Epithelial cell of prostate (primary cell): ENCODE measurements at regions not wholly inside any gene's neighbourhood (a gene's known extent, or its start where the extent isn't known, plus 50 kb on each side); places are given as distances from the start of the nearest gene placed in this dataset.
A peak's percentile ranks its signal among the peaks of the same experiment; 100 is the strongest.

ENCODE experiments used
- DNase-seq: peaks from one replicate; pipeline ENCODE4 v3.0.0-alpha.2; 2011; ENCODE audit warnings: low read depth, low spot score
- H3K27ac ChIP-seq: fragments of 450-650 bp; 2 replicates; pipeline ENCODE4 v1.5.1; 2017; ENCODE audit warnings: mild to moderate bottlenecking

GRCh38 chr4:24637173-24637572 lies 52.8 kb upstream of the DHX15 start:
- DNase-seq: no peak
- no peak overlapping the region for H3K27ac ChIP-seq

GRCh38 chr4:24638396-24638875 lies 54.1 kb upstream of the DHX15 start:
- no peak overlapping the region for H3K27ac ChIP-seq

GRCh38 chr4:24639714-24640113 lies 55.4 kb upstream of the DHX15 start:
- no peak for DNase-seq
- no peak overlapping the region for H3K27ac ChIP-seq

More at GRCh38 chr4:24638396-24638875, 54.1 kb upstream of the DHX15 start:
- no peak for DNase-seq

GRCh38 chr4:24640366-24640765 lies 56.0 kb upstream of the DHX15 start:
- H3K27ac ChIP-seq: no peak overlapping the region

GRCh38 chr4:24642981-24643547 lies 58.7 kb upstream of the DHX15 start:
- no peak overlapping the region for H3K27ac ChIP-seq
- DNase-seq: no peak

More at GRCh38 chr4:24640366-24640765, 56.0 kb upstream of the DHX15 start:
- no peak for DNase-seq

- no peak for DNase-seq
- H3K27ac ChIP-seq: no peak overlapping the region
Measured at GRCh38 chr4:24643774-24644520, 59.6 kb upstream of the DHX15 start.

GRCh38 chr4:24644983-24645764 lies 60.8 kb upstream of the DHX15 start:
- no peak for DNase-seq
- no peak overlapping the region for H3K27ac ChIP-seq

GRCh38 chr4:24645765-24646550 lies 61.6 kb upstream of the DHX15 start:
- no peak for DNase-seq

GRCh38 chr4:24646798-24647460 lies 62.6 kb upstream of the DHX15 start:
- DNase-seq: no peak
- H3K27ac ChIP-seq: no peak overlapping the region

More at GRCh38 chr4:24645765-24646550, 61.6 kb upstream of the DHX15 start:
- no peak overlapping the region for H3K27ac ChIP-seq

GRCh38 chr4:24650849-24651640 lies 66.7 kb upstream of the DHX15 start:
- H3K27ac ChIP-seq: no peak overlapping the region
- no peak for DNase-seq

- no peak for DNase-seq
- H3K27ac ChIP-seq: no peak overlapping the region
Measured at GRCh38 chr4:24655326-24655725, 71.0 kb upstream of the DHX15 start.

- no peak overlapping the region for H3K27ac ChIP-seq
- DNase-seq: no peak
Measured at GRCh38 chr4:24655971-24656370, 71.6 kb upstream of the DHX15 start.

- no peak for DNase-seq
- no peak overlapping the region for H3K27ac ChIP-seq
Measured at GRCh38 chr4:24656906-24657305, 72.6 kb upstream of the DHX15 start.

- peak overlapping the region; percentile 65 for H3K27ac ChIP-seq
- DNase-seq: peak; percentile 99
Measured at GRCh38 chr4:24657768-24658617, 73.6 kb upstream of the DHX15 start.

GRCh38 chr4:24659241-24659961 lies 75.0 kb upstream of the DHX15 start:
- H3K27ac ChIP-seq: no peak overlapping the region
- DNase-seq: no peak

- no peak for DNase-seq
- H3K27ac ChIP-seq: no peak overlapping the region
Measured at GRCh38 chr4:24662056-24662455, 77.7 kb upstream of the DHX15 start.

- no peak for DNase-seq
- H3K27ac ChIP-seq: no peak overlapping the region
Measured at GRCh38 chr4:24662542-24662941, 78.2 kb upstream of the DHX15 start.
